ENCODE measurements at regions not wholly inside any gene's neighbourhood (a gene's known extent, or its start where the extent isn't known, plus 50 kb on each side); places are given as distances from the start of the nearest gene placed in this dataset.

- intact Hi-C loops (cut with DNase I; ENCODE audit: low total_unique reads), result no loop called here
- H3K27ac ChIP-seq, result no peak overlapping the region
- no peak for DNase-seq
Observed at GRCh38 chr4:136551753-136552152, 980.5 kb downstream of the PCDH18 start.

DNA sequence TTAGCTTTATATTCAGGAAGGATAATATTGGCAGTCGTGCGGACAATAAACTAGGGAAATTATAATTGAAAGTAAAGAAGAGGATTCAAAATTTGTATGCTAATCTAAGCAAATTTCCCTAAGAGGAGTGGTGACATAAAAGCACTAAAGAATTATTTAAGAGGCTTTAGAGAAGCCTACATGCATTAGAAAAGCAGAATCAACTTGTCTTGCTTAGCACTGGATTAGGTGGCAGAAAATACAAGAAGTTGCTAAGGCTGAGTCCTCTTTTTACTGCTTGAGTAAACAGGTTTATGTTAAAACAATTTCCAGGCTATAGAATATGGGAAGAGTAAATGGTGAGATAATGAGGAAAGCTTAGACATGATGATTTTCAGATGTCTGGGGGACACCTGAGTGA lies 991.5 kb downstream of the PCDH18 start:
- 76 to 91% (median 81%) methylated on average over 2 of the region's 2 CpGs for WGBS, 5 donors
- intact Hi-C loops (cut with DNase I; ENCODE audit: low total_unique reads), result no loop called here
- H3K4me3 ChIP-seq, result no peak overlapping the region

More at GRCh38 chr4:136551753-136552152, 980.5 kb downstream of the PCDH18 start:
- no peak overlapping the region for H3K4me3 ChIP-seq
- TF ChIP-seq EP300 (IDR thresholded peaks at IDR 0.05) (no peak), POLR2A (IDR thresholded peaks at IDR 0.05) (no peak), CTCF (IDR thresholded peaks at IDR 0.05) (no peak), POLR2AphosphoS5 (IDR thresholded peaks at IDR 0.05) (no peak)
- 79 to 86% (median 84%) methylated on average over 1 of the region's 1 CpG for WGBS, 5 donors
- H3K4me1 ChIP-seq, result no peaks in the 10 kb centered on the region
- H3K27me3 ChIP-seq, result no peaks in the 10 kb centered on the region
- no peaks in the 10 kb centered on the region for H3K36me3 ChIP-seq
- no peaks in the 10 kb centered on the region for H3K9me3 ChIP-seq

GRCh38 chr4:136528131-136528530 lies 1004.2 kb downstream of the PCDH18 start:
- Histone ChIP-seq H3K4me1 (no peaks in the 10 kb centered on the region), H3K9me3 (no peaks in the 10 kb centered on the region), H3K36me3 (no peaks in the 10 kb centered on the region), H3K27me3 (no peaks in the 10 kb centered on the region), H3K27ac (no peak overlapping the region), H3K4me3 (no peak overlapping the region)
- intact Hi-C loops (cut with DNase I; ENCODE audit: low total_unique reads), result no loop called here
- DNase-seq, result no peak
- TF ChIP-seq EP300 (IDR thresholded peaks at IDR 0.05) (no peak), POLR2A (IDR thresholded peaks at IDR 0.05) (no peak), CTCF (IDR thresholded peaks at IDR 0.05) (no peak)

More for the DNA sequence above, 991.5 kb downstream of the PCDH18 start:
- no peaks in the 10 kb centered on the region for H3K4me1 ChIP-seq
- no peaks in the 10 kb centered on the region for H3K36me3 ChIP-seq
- H3K9me3 ChIP-seq, result no peaks in the 10 kb centered on the region
- H3K27ac ChIP-seq, result no peak overlapping the region
- TF ChIP-seq POLR2AphosphoS5 (IDR thresholded peaks at IDR 0.05) (no peak), POLR2A (IDR thresholded peaks at IDR 0.05) (no peak), EP300 (IDR thresholded peaks at IDR 0.05) (no peak), CTCF (IDR thresholded peaks at IDR 0.05) (no peak)
- no peak for DNase-seq
- no peaks in the 10 kb centered on the region for H3K27me3 ChIP-seq

- Histone ChIP-seq H3K27ac (no peak overlapping the region), H3K9me3 (no peaks in the 10 kb centered on the region), H3K27me3 (no peaks in the 10 kb centered on the region), H3K36me3 (no peaks in the 10 kb centered on the region), H3K4me1 (no peaks in the 10 kb centered on the region), H3K4me3 (no peak overlapping the region)
- 39 to 46% (median 43%) methylated on average over 2 of the region's 2 CpGs for WGBS, 5 donors
- no peak for TF ChIP-seq EP300 (IDR thresholded peaks at IDR 0.05)
- TF ChIP-seq CTCF (IDR thresholded peaks at IDR 0.05), result no peak
- no peak for TF ChIP-seq POLR2A (IDR thresholded peaks at IDR 0.05)
- TF ChIP-seq POLR2AphosphoS5 (IDR thresholded peaks at IDR 0.05), result no peak
- intact Hi-C loops (cut with DNase I; ENCODE audit: low total_unique reads), result no loop called here
- DNase-seq, result no peak
Observed at GRCh38 chr4:136526517-136526916, 1005.8 kb downstream of the PCDH18 start.

All from stomach (tissue), 8 donors.